Mesothelial cell of epicardium (in vitro differentiated cells): ENCODE measurements at regions not wholly inside any gene's neighbourhood (a gene's known extent, or its start where the extent isn't known, plus 50 kb on each side); places are given as distances from the start of the nearest gene placed in this dataset.
"Not testable (repeated sequence)": the region's sequence is repeated elsewhere in the genome, so short reads cannot be mapped to it uniquely, and the experiment has no call there.

ENCODE experiments used
- DNase-seq, 2 experiments: peaks; one replicate each; pipeline ENCODE4 v3.0.0; 2021; ENCODE audit warnings: low spot score in 2 of 2; ENCODE audit not compliant: unreplicated experiment in 2 of 2
- H3K27ac Mint-ChIP-seq: 2 replicates; pipeline ENCODE4 v1.8.0; 2021; ENCODE audit warnings: mixed read lengths
- H3K27me3 Mint-ChIP-seq: 2 replicates; pipeline ENCODE4 v1.8.0; 2021; ENCODE audit warnings: low read depth, mixed read lengths
- H3K36me3 Mint-ChIP-seq: 2 replicates; pipeline ENCODE4 v1.8.0; 2021; ENCODE audit warnings: mixed read lengths
- H3K4me1 Mint-ChIP-seq: 2 replicates; pipeline ENCODE4 v1.8.0; 2021; ENCODE audit warnings: mixed read lengths
- H3K4me3 Mint-ChIP-seq: 2 replicates; pipeline ENCODE4 v1.8.0; 2021; ENCODE audit warnings: mild to moderate bottlenecking, moderate library complexity, mixed read lengths
- H3K9me3 Mint-ChIP-seq: 2 replicates; pipeline ENCODE4 v1.8.0; 2021; ENCODE audit warnings: mixed read lengths
- CTCF ChIP-seq: fragments of 200-600 bp; sonication (generic); IDR thresholded peaks from one replicate; pipeline ENCODE4 v1.5.0; 2021; ENCODE audit warnings: antibody characterized with exemption; ENCODE audit not compliant: unreplicated experiment

GRCh38 chr2:180692322-180692721, 288.1 kb upstream of the UBE2E3 start:
- no peak for TF ChIP-seq CTCF
- no peaks in the 10 kb centered on the region for H3K36me3 Mint-ChIP-seq
- H3K27ac Mint-ChIP-seq = no peak overlapping the region
- no peaks in the 10 kb centered on the region for H3K9me3 Mint-ChIP-seq
- H3K4me3 Mint-ChIP-seq = no peak overlapping the region
- H3K4me1 Mint-ChIP-seq = peaks cover 12% of the 10 kb centered on the region
- DNase-seq = no peak
- H3K27me3 Mint-ChIP-seq = no peaks in the 10 kb centered on the region

- peaks cover 12% of the 10 kb centered on the region for H3K4me1 Mint-ChIP-seq
- H3K36me3 Mint-ChIP-seq, DNase-seq, H3K9me3 Mint-ChIP-seq, H3K27me3 Mint-ChIP-seq, H3K4me3 Mint-ChIP-seq, H3K27ac Mint-ChIP-seq: not testable (repeated sequence)
These were observed 288.6 kb upstream of the UBE2E3 start for GRCh38 chr2:180691855-180692223.

- H3K4me1 Mint-ChIP-seq = peaks cover 12% of the 10 kb centered on the region
- not testable (repeated sequence) for DNase-seq, H3K27ac Mint-ChIP-seq, H3K9me3 Mint-ChIP-seq, H3K4me3 Mint-ChIP-seq, H3K36me3 Mint-ChIP-seq, H3K27me3 Mint-ChIP-seq
These were observed 289.1 kb upstream of the UBE2E3 start for GRCh38 chr2:180691186-180691854.

- no peaks in the 10 kb centered on the region for H3K36me3 Mint-ChIP-seq
- no peak overlapping the region for H3K4me3 Mint-ChIP-seq
- peaks cover 12% of the 10 kb centered on the region for H3K4me1 Mint-ChIP-seq
- no peak for TF ChIP-seq CTCF
- H3K27me3 Mint-ChIP-seq = no peaks in the 10 kb centered on the region
- no peak for DNase-seq
- H3K27ac Mint-ChIP-seq = no peak overlapping the region
- H3K9me3 Mint-ChIP-seq = no peaks in the 10 kb centered on the region
These were observed 289.8 kb upstream of the UBE2E3 start for GRCh38 chr2:180690611-180691010.

- DNase-seq = no peak
- no peak for TF ChIP-seq CTCF
- no peaks in the 10 kb centered on the region for H3K9me3 Mint-ChIP-seq
- H3K4me1 Mint-ChIP-seq = peaks cover 5% of the 10 kb centered on the region
- no peak overlapping the region for H3K27ac Mint-ChIP-seq
- no peaks in the 10 kb centered on the region for H3K36me3 Mint-ChIP-seq
- H3K4me3 Mint-ChIP-seq = no peak overlapping the region
- H3K27me3 Mint-ChIP-seq = peaks cover 4% of the 10 kb centered on the region
These were observed 297.5 kb upstream of the UBE2E3 start for GRCh38 chr2:180682871-180683270.

- H3K4me1 Mint-ChIP-seq = peaks cover 12% of the 10 kb centered on the region
- no peak overlapping the region for H3K27ac Mint-ChIP-seq
- H3K4me3 Mint-ChIP-seq = no peak overlapping the region
These were observed 300.7 kb upstream of the UBE2E3 start for GRCh38 chr2:180679693-180680092.

More at GRCh38 chr2:180679693-180680092, 300.7 kb upstream of the UBE2E3 start:
- DNase-seq = no peak
- Mint-ChIP-seq H3K9me3 (no peaks in the 10 kb centered on the region), H3K36me3 (no peaks in the 10 kb centered on the region), H3K27me3 (peaks cover 5% of the 10 kb centered on the region)
- TF ChIP-seq CTCF = no peak
